HepG2 (cell line): ENCODE measurements at regions not wholly inside any gene's neighbourhood (a gene's known extent, or its start where the extent isn't known, plus 50 kb on each side); places are given as distances from the start of the nearest gene placed in this dataset.

Experiments used
- FOSL2 ChIP-seq: sonication (generic); formaldehyde crosslinking; IDR thresholded peaks from 2 replicates; pipeline ENCODE4 v1.4.0; 2020; ENCODE audit warnings: missing genetic modification reagents
- HDAC2 ChIP-seq: sonication (generic); formaldehyde crosslinking; IDR thresholded peaks from 2 replicates; pipeline ENCODE4 v1.4.0; 2020; ENCODE audit warnings: missing genetic modification reagents
- HMG20B ChIP-seq: conservative IDR thresholded peaks from 2 replicates; pipeline ENCODE4 v1.6.1; 2016; ENCODE audit warnings: missing genetic modification reagents, missing compliant biosample characterization
- HOXA3 ChIP-seq: sonication (generic); formaldehyde crosslinking; IDR thresholded peaks from 2 replicates; pipeline ENCODE4 v1.5.0; 2020; ENCODE audit warnings: missing genetic modification reagents
- KLF15 ChIP-seq: sonication (generic); formaldehyde crosslinking; IDR thresholded peaks from 2 replicates; pipeline ENCODE4 v1.8.1; 2023; ENCODE audit warnings: borderline replicate concordance, mild to moderate bottlenecking, inconsistent platforms, missing genetic modification reagents, mixed read lengths
- MED1 ChIP-seq: sonication (generic); formaldehyde crosslinking; IDR thresholded peaks from 2 replicates; pipeline ENCODE4 v1.4.0; 2020; ENCODE audit warnings: missing genetic modification reagents
- MEF2D ChIP-seq: sonication (generic); formaldehyde crosslinking; IDR thresholded peaks from 2 replicates; pipeline ENCODE4 v1.5.1; 2020; ENCODE audit warnings: mild to moderate bottlenecking, missing genetic modification reagents
- RFXANK ChIP-seq: IDR thresholded peaks from 2 replicates; pipeline ENCODE4 v1.6.1; 2016
- SALL2 ChIP-seq: sonication (generic); formaldehyde crosslinking; IDR thresholded peaks from 2 replicates; pipeline ENCODE4 v1.8.1; 2023; ENCODE audit warnings: mild to moderate bottlenecking, missing genetic modification reagents, inconsistent platforms
- SAP130 ChIP-seq: IDR thresholded peaks from 2 replicates; pipeline ENCODE4 v1.6.1; 2016; ENCODE audit warnings: low read depth
- TARDBP ChIP-seq: sonication (generic); formaldehyde crosslinking; IDR thresholded peaks from 2 replicates; pipeline ENCODE4 v1.8.0; 2022; ENCODE audit warnings: mild to moderate bottlenecking, missing genetic modification reagents
- TFE3 ChIP-seq: IDR thresholded peaks from 2 replicates; pipeline ENCODE4 v1.6.1; 2016
- ZBTB20 ChIP-seq: sonication (generic); formaldehyde crosslinking; IDR thresholded peaks from 2 replicates; pipeline ENCODE4 v1.8.1; 2023; ENCODE audit warnings: missing genetic modification reagents, low read depth, mild to moderate bottlenecking, borderline replicate concordance
- ZNF296 ChIP-seq: sonication (generic); formaldehyde crosslinking; conservative IDR thresholded peaks from 2 replicates; pipeline ENCODE4 v1.5.0; 2020; ENCODE audit warnings: mild to moderate bottlenecking, missing genetic modification reagents
- ZNF362 ChIP-seq: sonication (generic); formaldehyde crosslinking; IDR thresholded peaks from 2 replicates; pipeline ENCODE4 v1.4.0; 2020; ENCODE audit warnings: missing genetic modification reagents, mild to moderate bottlenecking, borderline replicate concordance
- ZNF446 ChIP-seq: sonication (generic); formaldehyde crosslinking; IDR thresholded peaks from 2 replicates; pipeline ENCODE4 v1.5.0; 2020; ENCODE audit warnings: mild to moderate bottlenecking, missing genetic modification reagents
- ZNF776 ChIP-seq: sonication (generic); formaldehyde crosslinking; IDR thresholded peaks from 2 replicates; pipeline ENCODE4 v1.4.0; 2020; ENCODE audit warnings: mild to moderate bottlenecking, missing genetic modification reagents
- TF ChIP-seq, protein P1 (sequence below): fragments of 450-650 bp; IDR thresholded peaks from 2 replicates; pipeline ENCODE4 v1.6.1; 2016
- TF ChIP-seq, protein P2 (sequence below): sonication (generic); formaldehyde crosslinking; IDR thresholded peaks from 2 replicates; pipeline ENCODE4 v1.5.0; 2020; ENCODE audit warnings: mild to moderate bottlenecking, low read depth, missing genetic modification reagents, borderline replicate concordance
- TF ChIP-seq, protein P3 (sequence below), 2 experiments: sonication (generic) in 1 of 2; formaldehyde crosslinking in 1 of 2; IDR thresholded peaks; 2 replicates each; pipeline versions ENCODE4 v1.6.1 to v1.9.0; 2014 to 2022; ENCODE audit warnings: antibody characterized with exemption in 1 of 2, borderline replicate concordance in 1 of 2, inconsistent platforms in 1 of 2, low read depth in 1 of 2, missing genetic modification reagents in 1 of 2

DNA sequence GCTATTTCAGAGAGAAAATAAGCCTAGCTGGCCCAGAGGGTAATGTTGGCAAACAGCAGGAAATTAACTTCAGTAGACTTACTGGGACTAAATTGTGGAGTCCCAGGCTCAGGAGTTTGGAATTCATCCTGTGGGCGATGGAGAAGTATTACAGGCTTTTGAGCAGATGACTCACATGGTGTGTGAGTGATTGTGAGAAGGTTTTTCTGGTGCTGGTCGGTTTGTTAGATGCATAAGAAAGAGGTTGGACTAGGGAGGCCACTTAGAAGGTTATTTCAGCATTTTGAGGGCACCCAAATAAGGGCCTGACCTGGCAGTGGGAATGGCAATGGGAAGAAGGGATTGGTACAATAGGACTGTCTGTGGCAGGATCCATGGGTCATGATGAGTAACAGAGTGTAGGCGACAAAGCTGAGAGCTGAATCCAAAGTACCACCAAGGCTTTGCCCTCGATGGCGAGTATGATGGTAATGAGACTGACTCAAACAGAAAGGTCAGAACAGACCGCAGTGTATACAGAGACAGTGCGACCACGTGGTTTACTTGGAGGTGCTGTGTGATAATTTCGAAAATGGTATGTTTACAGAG, 69.2 kb upstream of the KIF26B start (continued):
- TF ChIP-seq HOXA3 (CRISPR knock-in tag) (peak; percentile 32; the same call in 1 of the 2 replicates), SAP130 (CRISPR knock-in tag) (peak; percentile 49; the same call in 1 of the 2 replicates), FOSL2 (peak; percentile 62), TARDBP (CRISPR knock-in tag) (no peak), HMG20B (CRISPR knock-in tag) (no peak), SALL2 (CRISPR knock-in tag) (no peak), RFXANK (no peak), ZNF296 (no peak), ZNF776 (CRISPR knock-in tag) (no peak), ZBTB20 (CRISPR knock-in tag) (no peak), MED1 (CRISPR knock-in tag) (peak; percentile 67), TFE3 (CRISPR knock-in tag) (0 out of 2 replicates have a peak, but pooled peaks have one; percentile 37), KLF15 (no peak), HDAC2 (0 out of 2 replicates have a peak, but pooled peaks have one; percentile 36), MEF2D (no peak), ZNF362 (no peak), ZNF446 (CRISPR knock-in tag) (no peak)
- TF ChIP-seq, protein P1, sequence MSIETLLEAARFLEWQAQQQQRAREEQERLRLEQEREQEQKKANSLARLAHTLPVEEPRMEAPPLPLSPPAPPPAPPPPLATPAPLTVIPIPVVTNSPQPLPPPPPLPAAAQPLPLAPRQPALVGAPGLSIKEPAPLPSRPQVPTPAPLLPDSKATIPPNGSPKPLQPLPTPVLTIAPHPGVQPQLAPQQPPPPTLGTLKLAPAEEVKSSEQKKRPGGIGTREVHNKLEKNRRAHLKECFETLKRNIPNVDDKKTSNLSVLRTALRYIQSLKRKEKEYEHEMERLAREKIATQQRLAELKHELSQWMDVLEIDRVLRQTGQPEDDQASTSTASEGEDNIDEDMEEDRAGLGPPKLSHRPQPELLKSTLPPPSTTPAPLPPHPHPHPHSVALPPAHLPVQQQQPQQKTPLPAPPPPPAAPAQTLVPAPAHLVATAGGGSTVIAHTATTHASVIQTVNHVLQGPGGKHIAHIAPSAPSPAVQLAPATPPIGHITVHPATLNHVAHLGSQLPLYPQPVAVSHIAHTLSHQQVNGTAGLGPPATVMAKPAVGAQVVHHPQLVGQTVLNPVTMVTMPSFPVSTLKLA: peak; percentile 71
- TF ChIP-seq, protein P2, sequence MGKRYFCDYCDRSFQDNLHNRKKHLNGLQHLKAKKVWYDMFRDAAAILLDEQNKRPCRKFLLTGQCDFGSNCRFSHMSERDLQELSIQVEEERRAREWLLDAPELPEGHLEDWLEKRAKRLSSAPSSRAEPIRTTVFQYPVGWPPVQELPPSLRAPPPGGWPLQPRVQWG (CRISPR knock-in tag): no peak
- TF ChIP-seq, protein P3, sequence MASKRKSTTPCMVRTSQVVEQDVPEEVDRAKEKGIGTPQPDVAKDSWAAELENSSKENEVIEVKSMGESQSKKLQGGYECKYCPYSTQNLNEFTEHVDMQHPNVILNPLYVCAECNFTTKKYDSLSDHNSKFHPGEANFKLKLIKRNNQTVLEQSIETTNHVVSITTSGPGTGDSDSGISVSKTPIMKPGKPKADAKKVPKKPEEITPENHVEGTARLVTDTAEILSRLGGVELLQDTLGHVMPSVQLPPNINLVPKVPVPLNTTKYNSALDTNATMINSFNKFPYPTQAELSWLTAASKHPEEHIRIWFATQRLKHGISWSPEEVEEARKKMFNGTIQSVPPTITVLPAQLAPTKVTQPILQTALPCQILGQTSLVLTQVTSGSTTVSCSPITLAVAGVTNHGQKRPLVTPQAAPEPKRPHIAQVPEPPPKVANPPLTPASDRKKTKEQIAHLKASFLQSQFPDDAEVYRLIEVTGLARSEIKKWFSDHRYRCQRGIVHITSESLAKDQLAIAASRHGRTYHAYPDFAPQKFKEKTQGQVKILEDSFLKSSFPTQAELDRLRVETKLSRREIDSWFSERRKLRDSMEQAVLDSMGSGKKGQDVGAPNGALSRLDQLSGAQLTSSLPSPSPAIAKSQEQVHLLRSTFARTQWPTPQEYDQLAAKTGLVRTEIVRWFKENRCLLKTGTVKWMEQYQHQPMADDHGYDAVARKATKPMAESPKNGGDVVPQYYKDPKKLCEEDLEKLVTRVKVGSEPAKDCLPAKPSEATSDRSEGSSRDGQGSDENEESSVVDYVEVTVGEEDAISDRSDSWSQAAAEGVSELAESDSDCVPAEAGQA (IDR thresholded peaks at IDR 0.05; ENCODE audit: low read depth): no peak
- TF ChIP-seq, protein P3 (CRISPR knock-in tag; IDR thresholded peaks at IDR 0.05; ENCODE audit: borderline replicate concordance): no peak
